Lower leg skin (tissue), 4 donors: ENCODE measurements at regions not wholly inside any gene's neighbourhood (a gene's known extent, or its start where the extent isn't known, plus 50 kb on each side); places are given as distances from the start of the nearest gene placed in this dataset.
"Not testable (repeated sequence)": the region's sequence is repeated elsewhere in the genome, so short reads cannot be mapped to it uniquely, and the experiment has no call there.

Experiments
- DNase-seq, 2 donors: peaks; one replicate each; pipeline ENCODE4 v3.0.0-alpha.2; 2019; ENCODE audit warnings: low spot score in 2 of 2
- H3K4me3 ChIP-seq: fragments of 200-600 bp; sonication (generic); 2 replicates; pipeline ENCODE4 v1.5.1; 2017; ENCODE audit warnings: mild to moderate bottlenecking, low read depth; ENCODE audit not compliant: poor library complexity, severe bottlenecking
- POLR2A ChIP-seq, 2 donors: fragments of 450-650 bp; IDR thresholded peaks; one replicate each; pipeline ENCODE4 v1.6.1; 2016 to 2017; ENCODE audit warnings: antibody characterized with exemption in 2 of 2, mild to moderate bottlenecking in 1 of 2, moderate library complexity in 1 of 2
- WGBS, 2 donors: methylation state at CpG; one replicate each; pipeline ENCODE4 v1.1.5; 2018; 5-methylcytosine and 5-hydroxymethylcytosine counted together
- intact Hi-C: fragments of 100-400 bp; cut with DNase I; formaldehyde crosslinking; loops from one replicate; pipeline ENCODE4 v1.15.0; 2023; ENCODE audit warnings: low total_unique reads
- TF ChIP-seq, protein P1 (sequence below), 3 donors: fragments of 450-650 bp; IDR thresholded peaks; one replicate each; pipeline ENCODE4 v1.5.1; 2016; ENCODE audit warnings: antibody characterized with exemption in 3 of 3, mild to moderate bottlenecking in 3 of 3, moderate library complexity in 2 of 3

DNA sequence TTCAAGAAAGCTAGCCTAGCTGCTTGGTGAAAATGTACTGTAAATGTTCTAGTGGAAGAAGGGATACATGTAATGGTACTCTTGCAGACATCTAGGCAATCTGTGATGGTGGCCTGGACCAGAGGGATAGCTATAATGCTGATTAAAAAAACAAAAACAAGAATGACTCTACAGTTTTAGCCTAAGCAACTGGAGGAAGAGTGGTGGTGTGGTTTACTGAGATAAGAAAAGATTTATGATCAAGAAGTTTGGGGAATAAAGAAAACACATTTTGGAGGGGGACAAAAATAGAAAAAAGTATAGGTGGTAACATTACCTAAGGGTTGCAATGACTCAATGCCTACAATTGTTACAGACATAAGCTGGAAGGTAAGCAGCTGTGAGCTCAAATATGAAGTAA, 1080.7 kb upstream of the CELF4 start:
- intact Hi-C loops, result no loop called here
- DNase-seq, result no peak
- no peak overlapping the region for H3K4me3 ChIP-seq
- TF ChIP-seq, protein P1, sequence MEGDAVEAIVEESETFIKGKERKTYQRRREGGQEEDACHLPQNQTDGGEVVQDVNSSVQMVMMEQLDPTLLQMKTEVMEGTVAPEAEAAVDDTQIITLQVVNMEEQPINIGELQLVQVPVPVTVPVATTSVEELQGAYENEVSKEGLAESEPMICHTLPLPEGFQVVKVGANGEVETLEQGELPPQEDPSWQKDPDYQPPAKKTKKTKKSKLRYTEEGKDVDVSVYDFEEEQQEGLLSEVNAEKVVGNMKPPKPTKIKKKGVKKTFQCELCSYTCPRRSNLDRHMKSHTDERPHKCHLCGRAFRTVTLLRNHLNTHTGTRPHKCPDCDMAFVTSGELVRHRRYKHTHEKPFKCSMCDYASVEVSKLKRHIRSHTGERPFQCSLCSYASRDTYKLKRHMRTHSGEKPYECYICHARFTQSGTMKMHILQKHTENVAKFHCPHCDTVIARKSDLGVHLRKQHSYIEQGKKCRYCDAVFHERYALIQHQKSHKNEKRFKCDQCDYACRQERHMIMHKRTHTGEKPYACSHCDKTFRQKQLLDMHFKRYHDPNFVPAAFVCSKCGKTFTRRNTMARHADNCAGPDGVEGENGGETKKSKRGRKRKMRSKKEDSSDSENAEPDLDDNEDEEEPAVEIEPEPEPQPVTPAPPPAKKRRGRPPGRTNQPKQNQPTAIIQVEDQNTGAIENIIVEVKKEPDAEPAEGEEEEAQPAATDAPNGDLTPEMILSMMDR (IDR thresholded peaks at IDR 0.05), result no peak
- TF ChIP-seq POLR2A (IDR thresholded peaks at IDR 0.05), result no peak

DNA sequence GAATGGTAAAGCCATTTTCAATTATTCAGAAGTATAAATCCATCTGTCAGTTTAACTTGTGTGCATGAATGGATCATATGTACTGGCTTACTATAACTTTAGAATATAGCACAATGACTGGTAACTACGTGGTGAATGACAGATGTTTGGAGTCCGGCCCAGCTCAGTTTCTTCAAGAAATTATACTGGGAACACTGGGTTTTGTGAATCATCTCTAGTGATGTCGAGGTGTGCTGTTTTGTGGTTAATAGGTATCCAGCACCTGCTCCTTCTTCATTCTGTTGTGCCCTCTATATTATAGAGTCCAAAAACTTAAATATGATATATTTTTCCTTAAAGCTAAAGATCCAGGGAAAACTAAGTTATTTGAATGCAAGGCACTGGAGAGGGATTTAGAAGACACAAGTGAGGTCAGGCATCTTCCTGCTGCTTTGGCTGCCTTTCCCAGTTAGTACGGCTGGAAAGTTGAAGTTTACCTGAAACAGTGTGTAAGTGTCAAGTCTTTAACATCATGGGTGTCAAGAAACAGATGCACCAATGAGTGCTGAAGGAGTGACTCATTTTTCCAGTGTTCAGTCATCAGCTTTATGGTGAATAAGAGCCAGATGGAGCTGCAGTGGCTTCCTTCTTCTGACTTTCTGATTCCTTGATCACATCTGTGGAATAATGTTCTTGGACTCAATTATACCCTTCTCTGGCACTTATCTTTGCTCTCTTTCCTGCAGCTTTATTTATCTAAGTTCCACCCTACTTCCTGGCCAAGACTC, 1079.5 kb upstream of the CELF4 start:
- intact Hi-C loops, result no loop called here
- TF ChIP-seq, protein P1 (IDR thresholded peaks at IDR 0.05), result no peak
- TF ChIP-seq POLR2A (IDR thresholded peaks at IDR 0.05), result no peak
- H3K4me3 ChIP-seq, result no peak overlapping the region
- whole genome bisulfite sequencing, 2 donors, result 62 to 63% methylated on average over 4 of the region's 4 CpGs
- no peak for DNase-seq

DNA sequence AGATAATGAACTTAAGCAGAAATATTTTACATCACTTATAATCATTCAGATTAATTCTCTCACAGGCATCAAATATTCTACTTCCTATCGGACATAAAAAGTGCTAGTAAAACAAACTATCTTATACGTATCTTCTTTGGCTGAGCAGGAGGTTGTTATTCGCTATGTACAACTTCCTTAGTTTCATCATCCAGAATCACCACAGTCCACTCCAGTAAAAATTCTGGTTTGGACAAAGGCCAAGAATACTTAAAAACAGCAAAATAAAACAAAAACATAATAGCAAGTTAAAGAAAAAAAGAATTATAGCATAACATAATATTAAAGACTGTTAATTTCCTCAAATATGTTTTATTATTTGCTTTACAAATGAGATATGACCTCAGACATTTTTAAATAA, 1077.1 kb upstream of the CELF4 start:
- 84 to 85% methylated on average over 3 of the region's 3 CpGs for WGBS, 2 donors
- TF ChIP-seq POLR2A (IDR thresholded peaks at IDR 0.05), result no peak
- TF ChIP-seq, protein P1 (IDR thresholded peaks at IDR 0.05), result no peak
- H3K4me3 ChIP-seq, result no peak overlapping the region
- intact Hi-C loops, result no loop called here
- DNase-seq, result no peak

DNA sequence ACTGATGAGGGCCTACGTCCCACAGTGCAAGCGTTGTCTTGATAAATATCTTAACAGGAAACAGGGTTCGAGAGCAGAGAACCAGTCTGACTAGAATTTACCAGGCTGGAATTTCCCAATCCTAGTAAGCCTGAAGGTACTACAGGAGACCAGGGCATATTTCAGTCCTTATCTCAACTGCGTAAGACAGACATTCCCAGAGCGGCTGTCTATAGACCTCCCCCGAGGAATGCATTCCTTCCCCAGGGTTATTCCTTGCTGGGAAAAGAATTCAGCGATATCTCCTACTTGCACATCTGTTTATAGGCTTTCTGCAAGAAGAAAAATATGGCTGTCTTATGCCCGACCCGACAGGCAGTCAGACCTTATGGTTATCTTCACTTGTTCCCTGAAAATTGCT, 1074.1 kb upstream of the CELF4 start:
- DNase-seq, intact Hi-C loops, H3K4me3 ChIP-seq: not testable (repeated sequence)
- 73 to 85% methylated on average over 9 of the region's 9 CpGs for WGBS, 2 donors

DNA sequence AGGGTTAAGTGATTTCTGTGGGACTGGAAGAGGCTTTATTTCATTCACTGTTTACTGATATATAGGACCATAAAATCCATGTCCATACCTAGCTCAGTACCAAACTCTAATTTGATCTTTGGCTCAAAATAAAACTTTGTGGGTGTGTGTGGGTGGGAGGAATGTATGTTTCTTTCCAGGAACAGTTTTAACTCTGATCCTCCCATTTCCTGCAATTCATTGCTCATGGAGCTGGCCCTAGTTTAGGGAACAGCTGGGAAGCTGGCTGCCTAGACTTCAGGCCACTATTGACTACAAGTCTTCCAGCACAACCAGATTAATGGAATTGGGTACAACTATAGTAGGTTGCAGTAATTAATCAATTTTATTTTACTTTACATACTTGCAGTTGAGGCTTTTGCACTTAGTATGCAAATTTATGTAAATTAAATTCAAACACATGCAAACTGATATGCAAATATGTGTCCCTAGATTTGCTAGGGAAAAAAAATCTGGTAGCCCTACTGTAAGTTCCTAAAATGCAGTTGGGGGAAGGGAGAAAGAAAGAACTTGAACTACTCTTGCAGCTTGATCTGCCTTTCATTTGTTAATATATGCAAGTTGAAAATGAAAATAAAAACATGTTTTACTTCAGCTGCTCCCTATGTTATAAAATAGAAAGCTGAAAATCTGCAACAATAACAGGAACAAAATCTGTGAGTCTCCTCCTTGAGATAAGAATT, 1070.3 kb upstream of the CELF4 start:
- DNase-seq, result no peak
- intact Hi-C loops, result no loop called here
- no peak for TF ChIP-seq POLR2A (IDR thresholded peaks at IDR 0.05)
- TF ChIP-seq, protein P1 (IDR thresholded peaks at IDR 0.05), result no peak
- no peak overlapping the region for H3K4me3 ChIP-seq

DNA sequence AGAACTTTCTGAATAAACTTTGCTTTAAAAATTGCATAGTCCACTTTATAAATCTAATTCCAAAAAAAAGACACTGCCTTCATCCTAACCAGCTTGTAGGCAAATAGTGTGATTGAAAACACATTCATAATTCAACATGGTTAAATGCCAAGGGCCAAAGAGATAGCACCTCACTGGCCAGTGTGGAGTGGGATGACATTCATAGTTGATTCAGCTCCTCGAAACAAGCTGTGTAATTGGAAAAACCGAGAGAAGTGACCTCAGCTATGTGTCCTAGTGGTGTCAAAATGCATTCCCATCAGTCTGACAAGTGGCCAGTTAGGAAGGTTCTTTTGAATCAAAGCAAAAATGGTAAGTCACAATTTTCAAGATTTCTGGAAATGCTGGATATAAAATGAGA, 1068.5 kb upstream of the CELF4 start:
- H3K4me3 ChIP-seq, result no peak overlapping the region
- 60 to 71% methylated on average over 2 of the region's 2 CpGs for WGBS, 2 donors
- no peak for DNase-seq
- intact Hi-C loops, result no loop called here
- TF ChIP-seq, protein P1 (IDR thresholded peaks at IDR 0.05), result no peak
- no peak for TF ChIP-seq POLR2A (IDR thresholded peaks at IDR 0.05)
